ENCODE measurements at regions not wholly inside any gene's neighbourhood (a gene's known extent, or its start where the extent isn't known, plus 50 kb on each side); places are given as distances from the start of the nearest gene placed in this dataset.

DNA sequence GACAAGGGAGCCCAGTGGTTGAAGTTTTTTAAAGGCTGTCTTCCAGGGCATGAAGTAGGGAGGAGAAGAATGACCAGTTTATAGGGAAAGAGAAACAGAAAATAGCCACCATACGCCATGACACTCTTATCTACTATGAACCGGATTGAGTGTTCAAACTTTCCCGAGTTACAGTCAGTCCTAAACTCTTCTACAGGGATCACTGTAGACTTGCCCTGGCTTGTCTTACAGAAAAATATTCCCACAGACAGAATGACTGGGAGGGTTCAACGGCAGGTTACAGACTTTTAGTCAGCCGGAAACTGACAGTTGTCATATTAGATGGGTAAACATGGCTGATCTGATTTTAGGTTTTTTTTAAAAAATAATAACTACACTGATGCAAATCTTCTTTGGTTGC, 662.5 kb upstream of the SOX9 start:
- H2AFZ ChIP-seq (ENCODE audit: insufficient read depth, low read depth, low read length, poor library complexity, severe bottlenecking) = no peak overlapping the region
- no peak overlapping the region for H3K4me2 ChIP-seq (replicated peaks; ENCODE audit: low read depth, low read length, poor library complexity, severe bottlenecking)
- H4K20me1 ChIP-seq (ENCODE audit: control insufficient read depth, insufficient read depth, low read length, poor library complexity, severe bottlenecking) = no peaks in the 10 kb centered on the region
- no peaks in the 10 kb centered on the region for H3K27me3 Mint-ChIP-seq
- no peaks in the 10 kb centered on the region for H3K79me2 ChIP-seq (ENCODE audit: control insufficient read depth, insufficient read depth, low read length)
- ATAC-seq (ENCODE audit: low read depth) (no peak), DNase-seq (no peak)
- intact Hi-C loops (cut with micrococcal nuclease) = no loop called here
- POLR2A ChIA-PET = no interaction called here
- no peaks in the 10 kb centered on the region for H3K4me1 ChIP-seq (ENCODE audit: control insufficient read depth in 2 of 2, insufficient read depth in 2 of 2, low read length in 2 of 2)
- TF ChIP-seq, protein P1, sequence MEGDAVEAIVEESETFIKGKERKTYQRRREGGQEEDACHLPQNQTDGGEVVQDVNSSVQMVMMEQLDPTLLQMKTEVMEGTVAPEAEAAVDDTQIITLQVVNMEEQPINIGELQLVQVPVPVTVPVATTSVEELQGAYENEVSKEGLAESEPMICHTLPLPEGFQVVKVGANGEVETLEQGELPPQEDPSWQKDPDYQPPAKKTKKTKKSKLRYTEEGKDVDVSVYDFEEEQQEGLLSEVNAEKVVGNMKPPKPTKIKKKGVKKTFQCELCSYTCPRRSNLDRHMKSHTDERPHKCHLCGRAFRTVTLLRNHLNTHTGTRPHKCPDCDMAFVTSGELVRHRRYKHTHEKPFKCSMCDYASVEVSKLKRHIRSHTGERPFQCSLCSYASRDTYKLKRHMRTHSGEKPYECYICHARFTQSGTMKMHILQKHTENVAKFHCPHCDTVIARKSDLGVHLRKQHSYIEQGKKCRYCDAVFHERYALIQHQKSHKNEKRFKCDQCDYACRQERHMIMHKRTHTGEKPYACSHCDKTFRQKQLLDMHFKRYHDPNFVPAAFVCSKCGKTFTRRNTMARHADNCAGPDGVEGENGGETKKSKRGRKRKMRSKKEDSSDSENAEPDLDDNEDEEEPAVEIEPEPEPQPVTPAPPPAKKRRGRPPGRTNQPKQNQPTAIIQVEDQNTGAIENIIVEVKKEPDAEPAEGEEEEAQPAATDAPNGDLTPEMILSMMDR (IDR thresholded peaks at IDR 0.05) = no peak
- no peak overlapping the region for H3K4me3 ChIP-seq (ENCODE audit: control extremely low read depth in 1 of 5, extremely low read depth in 1 of 5, insufficient read depth in 1 of 5, low read depth in 2 of 5, low read length in 4 of 5)
- H3K4me1 Mint-ChIP-seq = no peaks in the 10 kb centered on the region
- no peaks in the 10 kb centered on the region for H3K9me3 Mint-ChIP-seq (ENCODE audit: insufficient read depth)
- no CpG with 5 or more reads among the region's 5 CpGs for WGBS (ENCODE audit: insufficient coverage)
- H3K9me3 ChIP-seq (ENCODE audit: control extremely low read depth in 1 of 3, control insufficient read depth in 2 of 3, insufficient read depth in 1 of 3, low read length in 2 of 3) = no peaks in the 10 kb centered on the region
- no peak overlapping the region for H3K27ac Mint-ChIP-seq
- CTCF ChIA-PET = no interaction called here
- H3K27me3 ChIP-seq (replicated peaks in 1 of 4; ENCODE audit: control extremely low read depth in 1 of 4, control insufficient read depth in 3 of 4, insufficient read depth in 4 of 4, low read length in 3 of 4) = no peaks in the 10 kb centered on the region
- no peak overlapping the region for H3K9ac ChIP-seq (ENCODE audit: low read length)
- H3K36me3 ChIP-seq (replicated peaks in 1 of 2; ENCODE audit: control extremely low read depth in 1 of 2, control insufficient read depth in 1 of 2, extremely low read depth in 1 of 2, insufficient read depth in 2 of 2, low read length in 1 of 2) = no peaks in the 10 kb centered on the region
- H3K27ac ChIP-seq (ENCODE audit: low read length in 2 of 2) = no peak overlapping the region
- H3K4me3 Mint-ChIP-seq = no peak overlapping the region

GRCh38 chr17:71460943-71461342, 659.9 kb upstream of the SOX9 start:
- H3K4me3 Mint-ChIP-seq = no peak overlapping the region
- DNase-seq = no peak
- Histone ChIP-seq H3K9ac (ENCODE audit: low read length) (no peak overlapping the region), H3K27me3 (replicated peaks in 1 of 4; ENCODE audit: control extremely low read depth in 1 of 4, control insufficient read depth in 3 of 4, insufficient read depth in 4 of 4, low read length in 3 of 4) (no peaks in the 10 kb centered on the region), H3K9me3 (ENCODE audit: control extremely low read depth in 1 of 3, control insufficient read depth in 2 of 3, insufficient read depth in 1 of 3, low read length in 2 of 3) (no peaks in the 10 kb centered on the region), H3K4me2 (replicated peaks; ENCODE audit: low read depth, low read length, poor library complexity, severe bottlenecking) (no peak overlapping the region), H3K27ac (ENCODE audit: low read length in 2 of 2) (no peak overlapping the region), H3K36me3 (replicated peaks in 1 of 2; ENCODE audit: control extremely low read depth in 1 of 2, control insufficient read depth in 1 of 2, extremely low read depth in 1 of 2, insufficient read depth in 2 of 2, low read length in 1 of 2) (no peaks in the 10 kb centered on the region), H2AFZ (ENCODE audit: insufficient read depth, low read depth, low read length, poor library complexity, severe bottlenecking) (no peak overlapping the region), H3K4me3 (ENCODE audit: control extremely low read depth in 1 of 5, extremely low read depth in 1 of 5, insufficient read depth in 1 of 5, low read depth in 2 of 5, low read length in 4 of 5) (no peak overlapping the region), H4K20me1 (ENCODE audit: control insufficient read depth, insufficient read depth, low read length, poor library complexity, severe bottlenecking) (no peaks in the 10 kb centered on the region), H3K79me2 (ENCODE audit: control insufficient read depth, insufficient read depth, low read length) (no peaks in the 10 kb centered on the region), H3K4me1 (ENCODE audit: control insufficient read depth in 2 of 2, insufficient read depth in 2 of 2, low read length in 2 of 2) (no peaks in the 10 kb centered on the region)
- WGBS (ENCODE audit: insufficient coverage) = no CpG with 5 or more reads among the region's 4 CpGs
- no peak for TF ChIP-seq EZH2 (IDR thresholded peaks at IDR 0.05; ENCODE audit: borderline replicate concordance, insufficient read depth, low read depth, low read length, poor library complexity, severe bottlenecking)
- TF ChIP-seq, protein P1 (IDR thresholded peaks at IDR 0.05) = no peak
- H3K27ac Mint-ChIP-seq = no peak overlapping the region
- no peaks in the 10 kb centered on the region for H3K27me3 Mint-ChIP-seq
- ChIA-PET POLR2A (no interaction called here), CTCF (no interaction called here)
- H3K4me1 Mint-ChIP-seq = no peaks in the 10 kb centered on the region
- H3K9me3 Mint-ChIP-seq (ENCODE audit: insufficient read depth) = no peaks in the 10 kb centered on the region
- intact Hi-C loops (cut with micrococcal nuclease) = no loop called here
- no peak for ATAC-seq (ENCODE audit: low read depth)

All from B cell (primary cell).